ENCODE measurements at regions not wholly inside any gene's neighbourhood (a gene's known extent, or its start where the extent isn't known, plus 50 kb on each side); places are given as distances from the start of the nearest gene placed in this dataset.

DNA sequence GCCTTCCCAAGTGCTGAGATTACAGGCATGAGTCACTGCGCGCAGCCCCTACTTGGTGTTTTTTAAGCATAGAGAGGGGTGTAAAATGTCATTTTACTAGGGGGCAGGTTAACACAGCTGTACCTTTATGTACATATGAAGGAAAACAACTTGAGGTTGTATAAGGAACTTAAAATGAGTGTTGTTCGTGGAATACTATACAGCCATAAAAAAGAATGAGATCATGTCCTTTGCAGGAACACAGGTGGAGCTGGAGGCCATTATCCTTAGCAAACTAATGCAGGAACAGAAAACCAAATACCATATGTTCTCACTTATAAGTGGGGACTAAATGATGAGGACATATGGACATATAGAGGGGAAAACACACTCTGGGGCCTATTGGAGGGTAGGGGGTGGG is 256.2 kb upstream of the C2CD4B start:
- Mint-ChIP-seq H3K27ac (no peak overlapping the region), H3K4me1 (no peaks in the 10 kb centered on the region)
- intact Hi-C loops (cut with micrococcal nuclease): no loop called here

DNA sequence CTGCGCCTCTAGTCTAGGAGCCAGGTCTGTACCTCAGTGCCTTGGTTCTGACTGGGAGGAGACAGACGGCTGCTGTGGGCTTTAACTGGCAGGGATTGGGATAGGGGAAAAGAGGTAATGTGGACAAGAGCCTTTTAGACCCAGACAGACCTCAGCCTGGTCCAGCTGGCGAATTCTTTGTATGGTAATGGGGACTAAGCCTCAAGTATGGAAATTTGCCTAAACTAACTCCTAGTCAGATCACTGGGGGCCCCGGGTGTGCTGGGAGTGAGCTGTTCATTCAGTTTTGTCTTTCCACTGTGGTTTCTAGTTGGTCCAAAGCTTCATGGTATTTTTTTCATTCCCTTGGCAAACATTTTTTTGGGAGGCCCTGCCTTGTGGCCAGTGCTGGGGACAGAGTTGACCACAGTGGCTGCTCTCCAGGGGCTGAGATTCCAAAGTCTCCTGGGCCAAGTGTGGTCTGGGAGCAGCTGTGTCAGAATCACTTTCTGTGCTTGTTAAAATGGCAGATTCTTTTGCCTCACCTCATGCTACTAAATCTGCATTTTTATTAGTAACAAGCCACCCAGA is 261.4 kb upstream of the C2CD4B start:
- H2AFZ ChIP-seq (ENCODE audit: insufficient read depth, low read depth, low read length, poor library complexity, severe bottlenecking): no peak overlapping the region
- no peaks in the 10 kb centered on the region for H3K79me2 ChIP-seq (ENCODE audit: control insufficient read depth, insufficient read depth, low read length)
- H3K9ac ChIP-seq (ENCODE audit: low read length): no peak overlapping the region
- POLR2A ChIA-PET: no interaction called here
- H3K9me3 ChIP-seq (ENCODE audit: control extremely low read depth in 1 of 3, control insufficient read depth in 2 of 3, insufficient read depth in 1 of 3, low read length in 2 of 3): no peaks in the 10 kb centered on the region
- H3K4me1 ChIP-seq (ENCODE audit: control insufficient read depth in 2 of 2, insufficient read depth in 2 of 2, low read length in 2 of 2): no peaks in the 10 kb centered on the region
- H3K4me3 Mint-ChIP-seq: no peak overlapping the region
- no peak overlapping the region for H3K27ac ChIP-seq (ENCODE audit: low read length in 2 of 2)
- CTCF ChIA-PET: no interaction called here
- WGBS (ENCODE audit: insufficient coverage): 91% methylated on average over 2 of the region's 4 CpGs
- H3K27ac Mint-ChIP-seq: no peak overlapping the region
- H3K27me3 Mint-ChIP-seq: no peaks in the 10 kb centered on the region
- ATAC-seq (ENCODE audit: low read depth): no peak
- H3K27me3 ChIP-seq (replicated peaks in 1 of 4; ENCODE audit: control extremely low read depth in 1 of 4, control insufficient read depth in 3 of 4, insufficient read depth in 4 of 4, low read length in 3 of 4): no peaks in the 10 kb centered on the region
- H3K4me1 Mint-ChIP-seq: no peaks in the 10 kb centered on the region
- H3K9me3 Mint-ChIP-seq (ENCODE audit: insufficient read depth): no peaks in the 10 kb centered on the region
- no peaks in the 10 kb centered on the region for H3K36me3 ChIP-seq (replicated peaks in 1 of 2; ENCODE audit: control extremely low read depth in 1 of 2, control insufficient read depth in 1 of 2, extremely low read depth in 1 of 2, insufficient read depth in 2 of 2, low read length in 1 of 2)
- intact Hi-C loops (cut with micrococcal nuclease): no loop called here
- H4K20me1 ChIP-seq (ENCODE audit: control insufficient read depth, insufficient read depth, low read length, poor library complexity, severe bottlenecking): no peaks in the 10 kb centered on the region
- H3K4me2 ChIP-seq (replicated peaks; ENCODE audit: low read depth, low read length, poor library complexity, severe bottlenecking): no peak overlapping the region
- H3K4me3 ChIP-seq (ENCODE audit: control extremely low read depth in 1 of 5, extremely low read depth in 1 of 5, insufficient read depth in 1 of 5, low read depth in 2 of 5, low read length in 4 of 5): no peak overlapping the region
- TF ChIP-seq CTCF (IDR thresholded peaks at IDR 0.05): no peak
- no peak for TF ChIP-seq EZH2 (IDR thresholded peaks at IDR 0.05; ENCODE audit: borderline replicate concordance, insufficient read depth, low read depth, low read length, poor library complexity, severe bottlenecking)
- no peak for DNase-seq

More for the DNA sequence above, 256.2 kb upstream of the C2CD4B start:
- Histone ChIP-seq H3K27ac (ENCODE audit: low read length in 2 of 2) (no peak overlapping the region), H3K9me3 (ENCODE audit: control extremely low read depth in 1 of 3, control insufficient read depth in 2 of 3, insufficient read depth in 1 of 3, low read length in 2 of 3) (no peaks in the 10 kb centered on the region), H3K36me3 (replicated peaks in 1 of 2; ENCODE audit: control extremely low read depth in 1 of 2, control insufficient read depth in 1 of 2, extremely low read depth in 1 of 2, insufficient read depth in 2 of 2, low read length in 1 of 2) (no peaks in the 10 kb centered on the region), H3K4me2 (replicated peaks; ENCODE audit: low read depth, low read length, poor library complexity, severe bottlenecking) (no peak overlapping the region), H3K79me2 (ENCODE audit: control insufficient read depth, insufficient read depth, low read length) (no peaks in the 10 kb centered on the region), H4K20me1 (ENCODE audit: control insufficient read depth, insufficient read depth, low read length, poor library complexity, severe bottlenecking) (no peaks in the 10 kb centered on the region), H3K4me3 (ENCODE audit: control extremely low read depth in 1 of 5, extremely low read depth in 1 of 5, insufficient read depth in 1 of 5, low read depth in 2 of 5, low read length in 4 of 5) (no peak overlapping the region), H3K27me3 (replicated peaks in 1 of 4; ENCODE audit: control extremely low read depth in 1 of 4, control insufficient read depth in 3 of 4, insufficient read depth in 4 of 4, low read length in 3 of 4) (no peaks in the 10 kb centered on the region), H3K9ac (ENCODE audit: low read length) (no peak overlapping the region), H3K4me1 (ENCODE audit: control insufficient read depth in 2 of 2, insufficient read depth in 2 of 2, low read length in 2 of 2) (no peaks in the 10 kb centered on the region), H2AFZ (ENCODE audit: insufficient read depth, low read depth, low read length, poor library complexity, severe bottlenecking) (no peak overlapping the region)
- ChIA-PET CTCF (no interaction called here), POLR2A (no interaction called here)
- 95% methylated on average over 2 of the region's 3 CpGs for WGBS (ENCODE audit: insufficient coverage)
- Mint-ChIP-seq H3K27me3 (peaks cover 6% of the 10 kb centered on the region), H3K4me3 (no peak overlapping the region), H3K9me3 (ENCODE audit: insufficient read depth) (peaks cover 4% of the 10 kb centered on the region)
- no peak for TF ChIP-seq CTCF (IDR thresholded peaks at IDR 0.05)
- TF ChIP-seq EZH2 (IDR thresholded peaks at IDR 0.05; ENCODE audit: borderline replicate concordance, insufficient read depth, low read depth, low read length, poor library complexity, severe bottlenecking): no peak
- ATAC-seq (ENCODE audit: low read depth) (no peak), DNase-seq (no peak)

All from B cell (primary cell).